ENCODE measurements at regions not wholly inside any gene's neighbourhood (a gene's known extent, or its start where the extent isn't known, plus 50 kb on each side); places are given as distances from the start of the nearest gene placed in this dataset.

DNA sequence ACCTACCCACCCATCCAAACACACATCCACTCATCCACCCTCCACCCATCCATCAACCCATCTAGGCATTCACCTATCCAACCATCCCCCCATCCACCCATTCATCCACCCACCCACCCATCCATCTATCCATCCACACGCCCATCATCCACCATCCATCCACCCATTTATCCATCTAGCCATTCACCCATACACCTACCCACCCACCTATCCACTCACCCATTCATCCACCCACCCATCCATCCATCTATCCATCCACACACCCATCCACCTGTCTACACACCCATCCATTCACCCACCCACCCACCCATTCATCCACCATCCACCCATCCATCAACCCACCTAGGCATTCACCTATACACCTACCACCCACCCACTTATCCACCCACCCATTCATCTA is 72.6 kb upstream of the GALNT9 start:
- Histone ChIP-seq H4K20me1 (ENCODE audit: insufficient read depth, low read length) (no peaks in the 10 kb centered on the region), H4K5ac (ENCODE audit: low read depth, low read length) (no peak overlapping the region), H3K4me2 (ENCODE audit: low read depth, low read length) (no peak overlapping the region), H3K9ac (ENCODE audit: low read depth, low read length) (no peak overlapping the region), H2AFZ (replicated peaks; ENCODE audit: low read length, poor library complexity) (no peak overlapping the region), H3K27ac (ENCODE audit: insufficient read depth, low read length) (no peak overlapping the region), H3K79me1 (ENCODE audit: low read depth in 1 of 2, low read length in 2 of 2) (no peaks in the 10 kb centered on the region), H2BK120ac (ENCODE audit: low read depth, low read length) (no peak overlapping the region), H2BK5ac (ENCODE audit: low read depth, low read length, poor library complexity, severe bottlenecking) (no peak overlapping the region), H4K91ac (ENCODE audit: insufficient read depth, low read depth, low read length) (no peak overlapping the region), H3K18ac (ENCODE audit: low read depth, low read length) (no peak overlapping the region), H2AK9ac (replicated peaks; ENCODE audit: low read depth, low read length, poor library complexity) (no peak overlapping the region), H3K27me3 (ENCODE audit: control insufficient read depth, insufficient read depth, low read length) (peaks cover 17% of the 10 kb centered on the region; the same call in 1 of the 2 replicates), H3K56ac (ENCODE audit: extremely low read depth, insufficient read depth, low read length) (no peak overlapping the region), H3K36me3 (ENCODE audit: control insufficient read depth, insufficient read depth, low read length) (no peaks in the 10 kb centered on the region), H3K4ac (ENCODE audit: low read depth, low read length) (no peak overlapping the region), H2AK5ac (ENCODE audit: low read depth, low read length) (no peak overlapping the region), H2BK20ac (ENCODE audit: low read depth, low read length) (no peak overlapping the region), H3K14ac (replicated peaks; ENCODE audit: low read depth, low read length) (no peak overlapping the region), H3K9me1 (ENCODE audit: insufficient read depth, low read length) (no peaks in the 10 kb centered on the region), H2BK15ac (ENCODE audit: low read depth, low read length) (no peak overlapping the region), H3K23ac (ENCODE audit: low read depth, low read length) (no peak overlapping the region), H3K9me3 (ENCODE audit: control insufficient read depth, insufficient read depth, low read length) (no peaks in the 10 kb centered on the region; the same call in 1 of the 2 replicates), H4K8ac (ENCODE audit: low read depth in 2 of 2, low read length in 2 of 2) (no peak overlapping the region), H3K4me3 (ENCODE audit: insufficient read depth, low read depth, low read length) (no peak overlapping the region), H3K4me1 (ENCODE audit: control insufficient read depth, insufficient read depth, low read length) (no peaks in the 10 kb centered on the region)
- ChIA-PET CTCF (no interaction called here), POLR2A (ENCODE audit: unreplicated experiment) (no interaction called here)
- intact Hi-C loops (cut with micrococcal nuclease) = no loop called here
- BruUV-seq (replicated peaks) = no TSS peak
- dilution Hi-C loops (cut with HindIII; ENCODE audit: low sequenced_read_pairs, unreplicated experiment) = no loop called here
- in situ Hi-C loops (cut with MboI; ENCODE audit: low sequenced_read_pairs) = no loop called here
- DNase-seq (no peak), ATAC-seq (ENCODE audit: low read depth) (no peak)
- TF ChIP-seq CEBPB (IDR thresholded peaks at IDR 0.05; ENCODE audit: low read depth, low read length) (no peak), RFX5 (IDR thresholded peaks at IDR 0.05; ENCODE audit: low read depth, low read length) (no peak), RCOR1 (IDR thresholded peaks at IDR 0.05; ENCODE audit: insufficient replicate concordance, low read length) (no peak), CHD1 (IDR thresholded peaks at IDR 0.05; ENCODE audit: low read depth, low read length) (no peak), SMC3 (IDR thresholded peaks at IDR 0.05; ENCODE audit: low read depth, low read length) (no peak), RAD21 (IDR thresholded peaks at IDR 0.05; ENCODE audit: low read length) (no peak), MAZ (IDR thresholded peaks at IDR 0.05; ENCODE audit: borderline replicate concordance, low read depth, low read length) (no peak), MXI1 (IDR thresholded peaks at IDR 0.05; ENCODE audit: borderline replicate concordance, low read depth, low read length) (no peak), MAFK (IDR thresholded peaks at IDR 0.05; ENCODE audit: low read depth, low read length) (no peak), NFE2L2 (IDR thresholded peaks at IDR 0.05; ENCODE audit: low read depth, low read length) (no peak), BHLHE40 (IDR thresholded peaks at IDR 0.05; ENCODE audit: low read depth, low read length) (no peak), POLR2A (IDR thresholded peaks at IDR 0.05; ENCODE audit: low read depth, low read length) (no peak), FOS (IDR thresholded peaks at IDR 0.05; ENCODE audit: low read depth, low read length) (no peak)
- TF ChIP-seq, protein P1, sequence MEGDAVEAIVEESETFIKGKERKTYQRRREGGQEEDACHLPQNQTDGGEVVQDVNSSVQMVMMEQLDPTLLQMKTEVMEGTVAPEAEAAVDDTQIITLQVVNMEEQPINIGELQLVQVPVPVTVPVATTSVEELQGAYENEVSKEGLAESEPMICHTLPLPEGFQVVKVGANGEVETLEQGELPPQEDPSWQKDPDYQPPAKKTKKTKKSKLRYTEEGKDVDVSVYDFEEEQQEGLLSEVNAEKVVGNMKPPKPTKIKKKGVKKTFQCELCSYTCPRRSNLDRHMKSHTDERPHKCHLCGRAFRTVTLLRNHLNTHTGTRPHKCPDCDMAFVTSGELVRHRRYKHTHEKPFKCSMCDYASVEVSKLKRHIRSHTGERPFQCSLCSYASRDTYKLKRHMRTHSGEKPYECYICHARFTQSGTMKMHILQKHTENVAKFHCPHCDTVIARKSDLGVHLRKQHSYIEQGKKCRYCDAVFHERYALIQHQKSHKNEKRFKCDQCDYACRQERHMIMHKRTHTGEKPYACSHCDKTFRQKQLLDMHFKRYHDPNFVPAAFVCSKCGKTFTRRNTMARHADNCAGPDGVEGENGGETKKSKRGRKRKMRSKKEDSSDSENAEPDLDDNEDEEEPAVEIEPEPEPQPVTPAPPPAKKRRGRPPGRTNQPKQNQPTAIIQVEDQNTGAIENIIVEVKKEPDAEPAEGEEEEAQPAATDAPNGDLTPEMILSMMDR (conservative IDR thresholded peaks at IDR 0.05; ENCODE audit: low read depth, low read length) = no peak
- TF ChIP-seq, protein P2, sequence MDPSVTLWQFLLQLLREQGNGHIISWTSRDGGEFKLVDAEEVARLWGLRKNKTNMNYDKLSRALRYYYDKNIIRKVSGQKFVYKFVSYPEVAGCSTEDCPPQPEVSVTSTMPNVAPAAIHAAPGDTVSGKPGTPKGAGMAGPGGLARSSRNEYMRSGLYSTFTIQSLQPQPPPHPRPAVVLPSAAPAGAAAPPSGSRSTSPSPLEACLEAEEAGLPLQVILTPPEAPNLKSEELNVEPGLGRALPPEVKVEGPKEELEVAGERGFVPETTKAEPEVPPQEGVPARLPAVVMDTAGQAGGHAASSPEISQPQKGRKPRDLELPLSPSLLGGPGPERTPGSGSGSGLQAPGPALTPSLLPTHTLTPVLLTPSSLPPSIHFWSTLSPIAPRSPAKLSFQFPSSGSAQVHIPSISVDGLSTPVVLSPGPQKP (IDR thresholded peaks at IDR 0.05; ENCODE audit: borderline replicate concordance, low read depth, low read length) = no peak
- TF ChIP-seq, protein P3, sequence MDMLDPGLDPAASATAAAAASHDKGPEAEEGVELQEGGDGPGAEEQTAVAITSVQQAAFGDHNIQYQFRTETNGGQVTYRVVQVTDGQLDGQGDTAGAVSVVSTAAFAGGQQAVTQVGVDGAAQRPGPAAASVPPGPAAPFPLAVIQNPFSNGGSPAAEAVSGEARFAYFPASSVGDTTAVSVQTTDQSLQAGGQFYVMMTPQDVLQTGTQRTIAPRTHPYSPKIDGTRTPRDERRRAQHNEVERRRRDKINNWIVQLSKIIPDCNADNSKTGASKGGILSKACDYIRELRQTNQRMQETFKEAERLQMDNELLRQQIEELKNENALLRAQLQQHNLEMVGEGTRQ (IDR thresholded peaks at IDR 0.05; ENCODE audit: low read depth, low read length) = no peak
- 50% methylated on average over 1 of the region's 1 CpG; no CpG with 5 or more reads in 1 of the 2 experiments for WGBS, 2 experiments (ENCODE audit: extremely low coverage in 2 of 2, insufficient read length in 1 of 2)

All from IMR-90 (cell line).